A549 (cell line): ENCODE measurements at regions not wholly inside any gene's neighbourhood (a gene's known extent, or its start where the extent isn't known, plus 50 kb on each side); places are given as distances from the start of the nearest gene placed in this dataset.

Experiments used
- BHLHE40 ChIP-seq: IDR thresholded peaks from 2 replicates; pipeline ENCODE4 v1.6.1; 2012; ENCODE audit warnings: low read depth, low read length, inconsistent platforms
- EP300 ChIP-seq, 2 experiments: fragments of >200 bp; sonication (Bioruptor Twin); formaldehyde crosslinking; IDR thresholded peaks; 2 replicates in 1 of 2; 3 replicates in 1 of 2; pipeline ENCODE4 v1.6.1; 2016 to 2017
- HDAC2 ChIP-seq: fragments of 200-600 bp; sonication (generic); IDR thresholded peaks from 2 replicates; pipeline ENCODE4 v1.6.1; 2016
- HOXA7 ChIP-seq: fragments of 250-450 bp; sonication (Bioruptor Pico); IDR thresholded peaks from 2 replicates; pipeline ENCODE4 v1.5.0; 2020; ENCODE audit warnings: mild to moderate bottlenecking, moderate library complexity
- POLR2A ChIP-seq: IDR thresholded peaks from 2 replicates; pipeline ENCODE4 v1.6.1; 2012; ENCODE audit warnings: mild to moderate bottlenecking, low read length
- RFX5 ChIP-seq: fragments of 450-650 bp; IDR thresholded peaks from 2 replicates; pipeline ENCODE4 v1.7.1; 2014; ENCODE audit warnings: antibody characterized with exemption, mild to moderate bottlenecking, moderate library complexity
- TF ChIP-seq, protein P1 (sequence below): IDR thresholded peaks from 2 replicates; pipeline ENCODE4 v1.6.1; 2012
- TF ChIP-seq, protein P2 (sequence below): fragments of >200 bp; sonication (Bioruptor Twin); formaldehyde crosslinking; IDR thresholded peaks from 3 replicates; pipeline ENCODE4 v1.5.1; 2016
- TF ChIP-seq, protein P3 (sequence below): IDR thresholded peaks from 2 replicates; pipeline ENCODE4 v1.6.1; 2012
- TF ChIP-seq, protein P4 (sequence below): fragments of 200-600 bp; sonication (generic); IDR thresholded peaks from 2 replicates; pipeline ENCODE4 v1.6.1; 2016; ENCODE audit warnings: antibody characterized with exemption, mild to moderate bottlenecking, moderate library complexity

DNA sequence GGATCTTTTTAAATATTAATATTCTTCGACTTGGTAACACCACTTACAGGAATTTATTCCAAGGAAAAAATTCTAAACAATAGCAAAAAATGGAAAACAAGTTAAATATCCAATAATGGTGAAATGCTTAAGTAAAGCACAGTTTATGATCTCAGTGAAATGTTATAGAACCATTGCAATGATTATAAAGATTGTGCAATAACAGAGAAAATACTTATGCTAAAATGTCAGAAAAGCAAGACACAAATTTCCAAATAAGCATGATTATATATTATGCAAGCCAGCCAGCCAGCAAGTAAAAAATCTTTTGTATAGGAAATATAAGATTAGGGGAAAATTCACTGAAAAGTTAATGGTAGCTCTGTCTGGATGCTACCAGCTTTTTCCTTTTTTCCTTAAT is 102.7 kb upstream of the EFNA5 start:
- TF ChIP-seq, protein P1, sequence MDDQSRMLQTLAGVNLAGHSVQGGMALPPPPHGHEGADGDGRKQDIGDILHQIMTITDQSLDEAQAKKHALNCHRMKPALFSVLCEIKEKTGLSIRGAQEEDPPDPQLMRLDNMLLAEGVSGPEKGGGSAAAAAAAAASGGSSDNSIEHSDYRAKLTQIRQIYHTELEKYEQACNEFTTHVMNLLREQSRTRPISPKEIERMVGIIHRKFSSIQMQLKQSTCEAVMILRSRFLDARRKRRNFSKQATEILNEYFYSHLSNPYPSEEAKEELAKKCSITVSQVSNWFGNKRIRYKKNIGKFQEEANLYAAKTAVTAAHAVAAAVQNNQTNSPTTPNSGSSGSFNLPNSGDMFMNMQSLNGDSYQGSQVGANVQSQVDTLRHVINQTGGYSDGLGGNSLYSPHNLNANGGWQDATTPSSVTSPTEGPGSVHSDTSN = no peak
- TF ChIP-seq, protein P2, sequence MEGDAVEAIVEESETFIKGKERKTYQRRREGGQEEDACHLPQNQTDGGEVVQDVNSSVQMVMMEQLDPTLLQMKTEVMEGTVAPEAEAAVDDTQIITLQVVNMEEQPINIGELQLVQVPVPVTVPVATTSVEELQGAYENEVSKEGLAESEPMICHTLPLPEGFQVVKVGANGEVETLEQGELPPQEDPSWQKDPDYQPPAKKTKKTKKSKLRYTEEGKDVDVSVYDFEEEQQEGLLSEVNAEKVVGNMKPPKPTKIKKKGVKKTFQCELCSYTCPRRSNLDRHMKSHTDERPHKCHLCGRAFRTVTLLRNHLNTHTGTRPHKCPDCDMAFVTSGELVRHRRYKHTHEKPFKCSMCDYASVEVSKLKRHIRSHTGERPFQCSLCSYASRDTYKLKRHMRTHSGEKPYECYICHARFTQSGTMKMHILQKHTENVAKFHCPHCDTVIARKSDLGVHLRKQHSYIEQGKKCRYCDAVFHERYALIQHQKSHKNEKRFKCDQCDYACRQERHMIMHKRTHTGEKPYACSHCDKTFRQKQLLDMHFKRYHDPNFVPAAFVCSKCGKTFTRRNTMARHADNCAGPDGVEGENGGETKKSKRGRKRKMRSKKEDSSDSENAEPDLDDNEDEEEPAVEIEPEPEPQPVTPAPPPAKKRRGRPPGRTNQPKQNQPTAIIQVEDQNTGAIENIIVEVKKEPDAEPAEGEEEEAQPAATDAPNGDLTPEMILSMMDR = no peak
- TF ChIP-seq POLR2A (no peak), EP300 (IDR thresholded peaks at IDR 0.05) (no peak), RFX5 (no peak), BHLHE40 (no peak), HDAC2 (no peak), HOXA7 (CRISPR knock-in tag) (no peak)
- TF ChIP-seq, protein P3, sequence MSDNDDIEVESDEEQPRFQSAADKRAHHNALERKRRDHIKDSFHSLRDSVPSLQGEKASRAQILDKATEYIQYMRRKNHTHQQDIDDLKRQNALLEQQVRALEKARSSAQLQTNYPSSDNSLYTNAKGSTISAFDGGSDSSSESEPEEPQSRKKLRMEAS = no peak
- TF ChIP-seq, protein P4, sequence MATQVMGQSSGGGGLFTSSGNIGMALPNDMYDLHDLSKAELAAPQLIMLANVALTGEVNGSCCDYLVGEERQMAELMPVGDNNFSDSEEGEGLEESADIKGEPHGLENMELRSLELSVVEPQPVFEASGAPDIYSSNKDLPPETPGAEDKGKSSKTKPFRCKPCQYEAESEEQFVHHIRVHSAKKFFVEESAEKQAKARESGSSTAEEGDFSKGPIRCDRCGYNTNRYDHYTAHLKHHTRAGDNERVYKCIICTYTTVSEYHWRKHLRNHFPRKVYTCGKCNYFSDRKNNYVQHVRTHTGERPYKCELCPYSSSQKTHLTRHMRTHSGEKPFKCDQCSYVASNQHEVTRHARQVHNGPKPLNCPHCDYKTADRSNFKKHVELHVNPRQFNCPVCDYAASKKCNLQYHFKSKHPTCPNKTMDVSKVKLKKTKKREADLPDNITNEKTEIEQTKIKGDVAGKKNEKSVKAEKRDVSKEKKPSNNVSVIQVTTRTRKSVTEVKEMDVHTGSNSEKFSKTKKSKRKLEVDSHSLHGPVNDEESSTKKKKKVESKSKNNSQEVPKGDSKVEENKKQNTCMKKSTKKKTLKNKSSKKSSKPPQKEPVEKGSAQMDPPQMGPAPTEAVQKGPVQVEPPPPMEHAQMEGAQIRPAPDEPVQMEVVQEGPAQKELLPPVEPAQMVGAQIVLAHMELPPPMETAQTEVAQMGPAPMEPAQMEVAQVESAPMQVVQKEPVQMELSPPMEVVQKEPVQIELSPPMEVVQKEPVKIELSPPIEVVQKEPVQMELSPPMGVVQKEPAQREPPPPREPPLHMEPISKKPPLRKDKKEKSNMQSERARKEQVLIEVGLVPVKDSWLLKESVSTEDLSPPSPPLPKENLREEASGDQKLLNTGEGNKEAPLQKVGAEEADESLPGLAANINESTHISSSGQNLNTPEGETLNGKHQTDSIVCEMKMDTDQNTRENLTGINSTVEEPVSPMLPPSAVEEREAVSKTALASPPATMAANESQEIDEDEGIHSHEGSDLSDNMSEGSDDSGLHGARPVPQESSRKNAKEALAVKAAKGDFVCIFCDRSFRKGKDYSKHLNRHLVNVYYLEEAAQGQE = no peak
